ENCODE measurements at regions not wholly inside any gene's neighbourhood (a gene's known extent, or its start where the extent isn't known, plus 50 kb on each side); places are given as distances from the start of the nearest gene placed in this dataset.

- TF ChIP-seq CTCF (IDR thresholded peaks at IDR 0.05) = no peak
- no peak for TF ChIP-seq POLR2A (IDR thresholded peaks at IDR 0.05)
- no peak for TF ChIP-seq EP300 (IDR thresholded peaks at IDR 0.05; ENCODE audit: low read depth)
These were observed 319.9 kb upstream of the COBL start for GRCh38 chr7:51636503-51636902.
